ENCODE measurements at regions not wholly inside any gene's neighbourhood (a gene's known extent, or its start where the extent isn't known, plus 50 kb on each side); places are given as distances from the start of the nearest gene placed in this dataset.

DNA sequence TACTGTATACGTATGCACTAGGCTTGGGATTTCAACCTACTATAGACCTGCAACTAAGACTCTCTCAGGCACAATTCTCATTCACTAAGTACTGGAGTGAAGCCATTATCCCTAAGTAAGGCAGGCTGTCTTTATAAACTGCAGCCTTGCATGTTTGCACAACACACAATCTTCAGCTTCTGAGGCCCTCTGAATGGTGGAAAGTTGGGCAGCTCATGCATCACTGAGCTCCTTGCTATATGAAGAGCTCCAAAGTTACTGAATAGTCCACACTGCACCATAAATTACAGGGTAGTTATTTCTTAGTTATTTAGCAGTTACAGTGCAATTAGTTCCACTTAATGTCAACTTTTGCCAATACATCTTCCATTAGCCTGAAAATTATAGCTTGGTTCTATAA, 384.6 kb downstream of the BRINP1 start:
- intact Hi-C loops (cut with micrococcal nuclease): no loop called here
- Mint-ChIP-seq H3K27ac (no peak overlapping the region), H3K4me3 (no peak overlapping the region), H3K36me3 (ENCODE audit: low read depth) (no peaks in the 10 kb centered on the region), H3K4me1 (ENCODE audit: low read depth) (no peaks in the 10 kb centered on the region), H3K9me3 (no peaks in the 10 kb centered on the region), H3K27me3 (ENCODE audit: low read depth) (peaks cover 3% of the 10 kb centered on the region)
- CTCF ChIA-PET: no interaction called here
- DNase-seq: no peak

DNA sequence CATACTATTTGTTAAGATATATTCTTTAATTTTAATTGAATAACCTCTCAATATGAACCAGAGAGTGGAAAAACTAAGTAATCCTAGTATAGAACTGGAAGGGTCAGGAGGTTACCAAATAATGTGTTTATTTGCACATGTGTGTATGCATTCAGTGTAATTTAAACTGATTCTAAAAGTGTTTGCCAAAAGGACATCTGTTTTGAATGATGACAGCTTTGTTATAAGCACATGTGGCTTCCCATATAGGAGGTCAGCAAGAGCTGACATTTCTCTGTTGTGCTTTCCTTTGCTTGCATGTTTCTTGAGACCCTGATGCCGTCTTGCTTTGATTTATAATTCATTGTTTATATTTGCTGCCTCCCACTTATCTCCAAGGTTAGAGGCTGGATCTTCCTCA, 383.4 kb downstream of the BRINP1 start:
- Mint-ChIP-seq H3K36me3 (ENCODE audit: low read depth) (no peaks in the 10 kb centered on the region), H3K4me1 (ENCODE audit: low read depth) (no peaks in the 10 kb centered on the region), H3K27ac (no peak overlapping the region), H3K9me3 (no peaks in the 10 kb centered on the region), H3K4me3 (no peak overlapping the region), H3K27me3 (ENCODE audit: low read depth) (peaks cover 3% of the 10 kb centered on the region)
- intact Hi-C loops (cut with micrococcal nuclease): no loop called here
- CTCF ChIA-PET: no interaction called here
- no peak for DNase-seq

- CTCF ChIA-PET: no interaction called here
- intact Hi-C loops (cut with micrococcal nuclease): no loop called here
- Mint-ChIP-seq H3K9me3 (no peaks in the 10 kb centered on the region), H3K4me1 (ENCODE audit: low read depth) (no peaks in the 10 kb centered on the region), H3K4me3 (no peak overlapping the region), H3K27ac (no peak overlapping the region), H3K36me3 (ENCODE audit: low read depth) (no peaks in the 10 kb centered on the region), H3K27me3 (ENCODE audit: low read depth) (peaks cover 3% of the 10 kb centered on the region)
- DNase-seq: no peak
These were observed 382.1 kb downstream of the BRINP1 start for GRCh38 chr9:118987167-118987566.

DNA sequence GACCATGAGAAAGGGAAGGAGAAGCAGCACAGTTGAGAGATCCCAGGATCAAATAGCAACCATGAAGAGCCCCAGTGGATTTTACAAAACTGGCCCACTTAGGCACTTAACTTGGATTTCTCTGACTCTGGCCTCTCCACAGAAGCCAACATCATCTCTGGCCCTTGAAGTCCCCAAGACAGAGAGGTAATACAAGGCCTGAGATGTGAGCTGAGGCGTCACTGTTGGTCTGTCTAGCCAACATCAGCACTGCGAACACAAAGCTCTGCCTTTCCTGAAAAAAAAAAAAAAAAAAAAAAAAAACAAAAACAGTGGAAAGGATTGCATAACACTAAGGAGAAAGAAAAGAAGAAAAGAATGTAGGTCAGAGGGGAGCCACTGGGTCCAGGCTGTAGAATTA, 378.3 kb downstream of the BRINP1 start:
- H3K4me3 Mint-ChIP-seq: no peak overlapping the region
- intact Hi-C loops (cut with micrococcal nuclease): no loop called here
- no peaks in the 10 kb centered on the region for H3K36me3 Mint-ChIP-seq (ENCODE audit: low read depth)
- H3K9me3 Mint-ChIP-seq: no peaks in the 10 kb centered on the region
- DNase-seq: no peak
- no peaks in the 10 kb centered on the region for H3K4me1 Mint-ChIP-seq (ENCODE audit: low read depth)
- H3K27ac Mint-ChIP-seq: no peak overlapping the region
- peaks cover 3% of the 10 kb centered on the region for H3K27me3 Mint-ChIP-seq (ENCODE audit: low read depth)
- CTCF ChIA-PET: no interaction called here

- H3K27me3 Mint-ChIP-seq (ENCODE audit: low read depth): peaks cover 3% of the 10 kb centered on the region
- H3K27ac Mint-ChIP-seq: no peak overlapping the region
- no peaks in the 10 kb centered on the region for H3K9me3 Mint-ChIP-seq
- CTCF ChIA-PET: no interaction called here
- no peaks in the 10 kb centered on the region for H3K4me1 Mint-ChIP-seq (ENCODE audit: low read depth)
- no peaks in the 10 kb centered on the region for H3K36me3 Mint-ChIP-seq (ENCODE audit: low read depth)
- no peak overlapping the region for H3K4me3 Mint-ChIP-seq
- no peak for DNase-seq
- intact Hi-C loops (cut with micrococcal nuclease): no loop called here
These were observed 377.6 kb downstream of the BRINP1 start for GRCh38 chr9:118991366-118992285.

- no peaks in the 10 kb centered on the region for H3K4me1 Mint-ChIP-seq (ENCODE audit: low read depth)
- H3K27ac Mint-ChIP-seq: no peak overlapping the region
- CTCF ChIA-PET: no interaction called here
- H3K9me3 Mint-ChIP-seq: peaks cover 2% of the 10 kb centered on the region
- H3K27me3 Mint-ChIP-seq (ENCODE audit: low read depth): peaks cover 4% of the 10 kb centered on the region
- H3K4me3 Mint-ChIP-seq: no peak overlapping the region
- no peak for DNase-seq
- intact Hi-C loops (cut with micrococcal nuclease): no loop called here
- H3K36me3 Mint-ChIP-seq (ENCODE audit: low read depth): no peaks in the 10 kb centered on the region
These were observed 376.1 kb downstream of the BRINP1 start for GRCh38 chr9:118992813-118993794.

DNA sequence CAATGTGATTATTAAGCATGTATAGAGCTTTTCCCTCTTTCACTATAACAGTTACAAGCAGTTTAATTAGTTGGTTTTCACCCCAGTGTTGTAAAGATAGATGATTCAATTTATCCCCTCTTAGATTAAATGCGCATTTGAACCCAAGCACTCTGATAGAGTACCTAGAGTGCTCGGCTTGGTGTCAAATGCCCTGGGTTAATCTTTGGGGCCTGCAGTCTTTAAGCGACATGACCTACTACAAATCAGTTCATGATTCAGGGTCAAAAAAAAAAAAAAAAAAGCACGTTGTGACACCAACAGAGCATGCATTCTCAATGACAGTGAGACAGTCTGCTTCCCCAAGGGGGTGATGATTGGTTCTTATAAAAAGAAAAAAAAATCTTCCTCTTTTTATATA, 375.3 kb downstream of the BRINP1 start:
- no peaks in the 10 kb centered on the region for H3K36me3 Mint-ChIP-seq (ENCODE audit: low read depth)
- CTCF ChIA-PET: no interaction called here
- peaks cover 4% of the 10 kb centered on the region for H3K27me3 Mint-ChIP-seq (ENCODE audit: low read depth)
- no peaks in the 10 kb centered on the region for H3K4me1 Mint-ChIP-seq (ENCODE audit: low read depth)
- H3K9me3 Mint-ChIP-seq: peaks cover 2% of the 10 kb centered on the region
- intact Hi-C loops (cut with micrococcal nuclease): no loop called here
- no peak overlapping the region for H3K4me3 Mint-ChIP-seq
- no peak for DNase-seq
- H3K27ac Mint-ChIP-seq: no peak overlapping the region

GRCh38 chr9:119002491-119002890, 366.7 kb downstream of the BRINP1 start:
- H3K4me3 Mint-ChIP-seq: no peak overlapping the region
- H3K4me1 Mint-ChIP-seq (ENCODE audit: low read depth): no peaks in the 10 kb centered on the region
- intact Hi-C loops (cut with micrococcal nuclease): no loop called here
- H3K27ac Mint-ChIP-seq: no peak overlapping the region
- no peaks in the 10 kb centered on the region for H3K36me3 Mint-ChIP-seq (ENCODE audit: low read depth)
- no peak for DNase-seq
- CTCF ChIA-PET: no interaction called here
- H3K27me3 Mint-ChIP-seq (ENCODE audit: low read depth): no peaks in the 10 kb centered on the region
- no peaks in the 10 kb centered on the region for H3K9me3 Mint-ChIP-seq

DNA sequence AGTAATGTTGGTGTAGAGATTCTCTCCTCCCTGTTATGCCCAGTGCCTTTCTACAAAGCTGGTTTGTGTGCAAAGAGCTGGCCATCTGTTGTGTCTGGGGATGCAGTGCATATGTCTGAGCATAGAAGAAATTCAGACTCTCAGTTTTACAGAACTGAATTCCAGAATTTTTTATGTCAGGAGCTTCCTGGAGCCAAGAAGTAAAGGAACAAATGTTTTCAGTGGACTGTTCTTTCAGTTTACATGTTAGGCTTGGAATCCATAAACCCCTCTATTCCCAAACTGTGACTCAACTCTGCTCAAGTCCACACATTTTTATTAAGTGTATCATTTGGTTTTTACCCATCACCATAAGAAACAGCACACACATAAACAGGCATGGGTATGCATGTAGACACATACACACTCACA, 366.0 kb downstream of the BRINP1 start:
- intact Hi-C loops (cut with micrococcal nuclease): no loop called here
- CTCF ChIA-PET: no interaction called here
- no peaks in the 10 kb centered on the region for H3K4me1 Mint-ChIP-seq (ENCODE audit: low read depth)
- H3K4me3 Mint-ChIP-seq: no peak overlapping the region
- DNase-seq: no peak
- H3K36me3 Mint-ChIP-seq (ENCODE audit: low read depth): no peaks in the 10 kb centered on the region
- H3K27ac Mint-ChIP-seq: no peak overlapping the region
- no peaks in the 10 kb centered on the region for H3K27me3 Mint-ChIP-seq (ENCODE audit: low read depth)
- H3K9me3 Mint-ChIP-seq: no peaks in the 10 kb centered on the region

- CTCF ChIA-PET: no interaction called here
- no peak for DNase-seq
- no peak overlapping the region for H3K4me3 Mint-ChIP-seq
- H3K27ac Mint-ChIP-seq: no peak overlapping the region
- intact Hi-C loops (cut with micrococcal nuclease): no loop called here
- no peaks in the 10 kb centered on the region for H3K4me1 Mint-ChIP-seq (ENCODE audit: low read depth)
- H3K36me3 Mint-ChIP-seq (ENCODE audit: low read depth): no peaks in the 10 kb centered on the region
- H3K27me3 Mint-ChIP-seq (ENCODE audit: low read depth): no peaks in the 10 kb centered on the region
- no peaks in the 10 kb centered on the region for H3K9me3 Mint-ChIP-seq
These were observed 365.2 kb downstream of the BRINP1 start for GRCh38 chr9:119003882-119004617.

GRCh38 chr9:119004618-119004990, 364.6 kb downstream of the BRINP1 start:
- Mint-ChIP-seq H3K27me3 (ENCODE audit: low read depth) (no peaks in the 10 kb centered on the region), H3K36me3 (ENCODE audit: low read depth) (no peaks in the 10 kb centered on the region), H3K4me1 (ENCODE audit: low read depth) (no peaks in the 10 kb centered on the region), H3K27ac (no peak overlapping the region), H3K4me3 (no peak overlapping the region), H3K9me3 (peaks cover 2% of the 10 kb centered on the region)
- CTCF ChIA-PET: no interaction called here
- intact Hi-C loops (cut with micrococcal nuclease): no loop called here
- no peak for DNase-seq

DNA sequence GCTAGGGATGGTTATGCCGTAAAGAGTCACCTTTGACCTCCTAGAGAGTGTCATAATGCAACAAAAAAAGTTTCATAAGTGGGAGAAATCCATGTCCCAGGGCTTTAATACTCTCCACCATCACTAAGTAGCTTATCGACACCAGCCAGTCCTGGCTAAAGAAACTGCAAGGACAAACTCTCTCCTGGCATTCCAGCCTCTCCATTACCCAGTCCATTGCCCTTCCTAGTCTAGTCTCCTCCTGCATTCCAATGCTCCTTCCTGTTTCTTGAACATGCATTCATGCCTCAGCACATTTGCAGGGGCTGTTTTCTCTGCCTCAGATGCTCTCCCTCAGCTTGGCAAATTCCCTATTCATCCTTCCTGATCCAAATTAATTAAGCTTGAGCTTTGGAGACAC, 364.1 kb downstream of the BRINP1 start:
- H3K27ac Mint-ChIP-seq: no peak overlapping the region
- DNase-seq: no peak
- H3K4me3 Mint-ChIP-seq: no peak overlapping the region
- intact Hi-C loops (cut with micrococcal nuclease): no loop called here
- CTCF ChIA-PET: no interaction called here
- H3K36me3 Mint-ChIP-seq (ENCODE audit: low read depth): no peaks in the 10 kb centered on the region
- no peaks in the 10 kb centered on the region for H3K27me3 Mint-ChIP-seq (ENCODE audit: low read depth)
- no peaks in the 10 kb centered on the region for H3K4me1 Mint-ChIP-seq (ENCODE audit: low read depth)
- peaks cover 2% of the 10 kb centered on the region for H3K9me3 Mint-ChIP-seq

Measured in activated naive CD4-positive, alpha-beta T cell treated with anti-CD3 and anti-CD28 coated beads for 36 hours (primary cell).